Neural cell (in vitro differentiated cells): ENCODE measurements at regions not wholly inside any gene's neighbourhood (a gene's known extent, or its start where the extent isn't known, plus 50 kb on each side); places are given as distances from the start of the nearest gene placed in this dataset.
A peak's percentile ranks its signal among the peaks of the same experiment; 100 is the strongest.

Source experiments
- H2AFZ ChIP-seq: fragments of 200-600, 300-800 bp; sonication (generic), shearing (Covaris generic); 2 replicates; pipeline ENCODE4 v1.6.0; 2014; ENCODE audit warnings: low read depth, mild to moderate bottlenecking, antibody characterized with exemption, low read length, moderate library complexity
- H3F3A ChIP-seq: fragments of 200-600 bp; shearing (Covaris generic); 2 replicates; pipeline ENCODE4 v1.6.1; 2016; ENCODE audit warnings: mild to moderate bottlenecking, moderate library complexity, mixed read lengths, antibody characterized with exemption, low read length; ENCODE audit not compliant: insufficient read depth, poor library complexity, severe bottlenecking
- H3K27ac ChIP-seq: fragments of 200-600, 300-800 bp; sonication (generic), shearing (Covaris generic); 2 replicates; pipeline ENCODE4 v1.5.1; 2014; ENCODE audit warnings: mild to moderate bottlenecking, low read length, moderate library complexity
- H3K27me3 ChIP-seq: fragments of 300-800, 200-600 bp; sonication (generic), shearing (Covaris generic); 2 replicates; pipeline ENCODE4 v1.6.0; 2014; ENCODE audit warnings: mild to moderate bottlenecking, low read depth, low read length, moderate library complexity; ENCODE audit not compliant: insufficient read depth
- H3K36me3 ChIP-seq: fragments of 300-800, 200-600 bp; sonication (generic), shearing (Covaris generic); 2 replicates; pipeline ENCODE4 v1.5.1; 2014; ENCODE audit warnings: mild to moderate bottlenecking, antibody characterized with exemption, low read length, moderate library complexity; ENCODE audit not compliant: insufficient read depth
- H3K4me2 ChIP-seq: fragments of 300-800, 200-600 bp; sonication (generic), shearing (Covaris generic); 2 replicates; pipeline ENCODE4 v1.6.0; 2014; ENCODE audit warnings: mild to moderate bottlenecking, low read length
- H3K4me3 ChIP-seq: fragments of 300-800, 200-600 bp; sonication (generic), shearing (Covaris generic); 2 replicates; pipeline ENCODE4 v1.5.1; 2014; ENCODE audit warnings: mild to moderate bottlenecking, low read length, moderate library complexity
- H3K79me2 ChIP-seq: fragments of 200-600 bp; shearing (Covaris generic); replicated peaks from 2 replicates; pipeline ENCODE4 v1.6.0; 2014; ENCODE audit warnings: mild to moderate bottlenecking, low read length, moderate library complexity; ENCODE audit not compliant: insufficient read depth
- H3K9ac ChIP-seq: fragments of 300-800, 200-600 bp; sonication (generic), shearing (Covaris generic); 2 replicates; pipeline ENCODE4 v1.6.1; 2016; ENCODE audit warnings: mild to moderate bottlenecking, low read length, mixed read lengths
- H3K9me2 ChIP-seq: fragments of 200-600 bp; shearing (Covaris generic); 2 replicates; pipeline ENCODE4 v1.6.1; 2016; ENCODE audit warnings: mild to moderate bottlenecking, low read length, mixed read lengths; ENCODE audit not compliant: insufficient read depth
- H3K9me3 ChIP-seq: fragments of 200-600, 300-800 bp; sonication (generic), shearing (Covaris generic); 2 replicates; pipeline ENCODE4 v1.6.1; 2016; ENCODE audit warnings: mild to moderate bottlenecking, mixed run types, low read length, moderate library complexity, mixed read lengths
- H4K20me1 ChIP-seq: fragments of 200-600 bp; shearing (Covaris generic); 2 replicates; pipeline ENCODE4 v1.6.1; 2016; ENCODE audit warnings: mild to moderate bottlenecking, mixed run types; ENCODE audit not compliant: insufficient read depth
- CTCF ChIP-seq: fragments of 450-650 bp; IDR thresholded peaks from 2 replicates; pipeline ENCODE4 v1.5.1; 2014; ENCODE audit warnings: antibody characterized with exemption, mild to moderate bottlenecking, moderate library complexity; ENCODE audit not compliant: poor library complexity, severe bottlenecking
- EP300 ChIP-seq: fragments of 450-650 bp; conservative IDR thresholded peaks from 2 replicates; pipeline ENCODE4 v1.6.1; 2014; ENCODE audit warnings: antibody characterized with exemption, mild to moderate bottlenecking, moderate library complexity; ENCODE audit not compliant: poor library complexity, severe bottlenecking
- EZH2 ChIP-seq: fragments of 200-600, 300-800 bp; shearing (Covaris generic), sonication (generic); IDR thresholded peaks from 2 replicates; pipeline ENCODE4 v1.6.1; 2014; ENCODE audit warnings: antibody characterized with exemption, low read length, borderline replicate concordance, mild to moderate bottlenecking; ENCODE audit not compliant: insufficient read depth, poor library complexity, severe bottlenecking
- MXI1 ChIP-seq: fragments of 450-650 bp; conservative IDR thresholded peaks from 2 replicates; pipeline ENCODE4 v1.6.1; 2014; ENCODE audit warnings: antibody characterized with exemption, mild to moderate bottlenecking; ENCODE audit not compliant: poor library complexity, severe bottlenecking
- POLR2AphosphoS5 ChIP-seq: IDR thresholded peaks from 2 replicates; pipeline ENCODE4 v1.6.1; 2012
- RAD21 ChIP-seq: fragments of 450-650 bp; conservative IDR thresholded peaks from 2 replicates; pipeline ENCODE4 v1.6.1; 2014; ENCODE audit warnings: antibody characterized with exemption, mild to moderate bottlenecking, moderate library complexity
- REST ChIP-seq: IDR thresholded peaks from 2 replicates; pipeline ENCODE4 v1.6.1; 2012; ENCODE audit warnings: borderline replicate concordance
- SMC3 ChIP-seq: fragments of 450-650 bp; conservative IDR thresholded peaks from 2 replicates; pipeline ENCODE4 v1.6.1; 2014; ENCODE audit warnings: antibody characterized with exemption, mild to moderate bottlenecking, moderate library complexity; ENCODE audit not compliant: poor library complexity
- TAF1 ChIP-seq: IDR thresholded peaks from 2 replicates; pipeline ENCODE4 v1.6.1; 2012; ENCODE audit warnings: low read depth

- Histone ChIP-seq H3K27ac (no peak overlapping the region), H2AFZ (no peak overlapping the region), H3F3A (no peaks in the 10 kb centered on the region), H3K9me2 (no peaks in the 10 kb centered on the region), H4K20me1 (no peaks in the 10 kb centered on the region), H3K27me3 (no peaks in the 10 kb centered on the region), H3K79me2 (no peaks in the 10 kb centered on the region), H3K36me3 (no peaks in the 10 kb centered on the region), H3K9ac (no peak overlapping the region), H3K4me3 (no peak overlapping the region), H3K9me3 (no peaks in the 10 kb centered on the region), H3K4me2 (no peak overlapping the region)
- TF ChIP-seq CTCF (no peak), MXI1 (no peak), EZH2 (no peak), RAD21 (no peak), SMC3 (no peak), EP300 (no peak), TAF1 (no peak), POLR2AphosphoS5 (no peak), REST (no peak)
Observed at GRCh38 chr3:18888819-18889218, 259.5 kb upstream of the KCNH8 start.

- Histone ChIP-seq H3K9me2 (no peaks in the 10 kb centered on the region), H4K20me1 (no peaks in the 10 kb centered on the region), H2AFZ (no peak overlapping the region), H3K9ac (no peak overlapping the region), H3K4me3 (no peak overlapping the region), H3K9me3 (no peaks in the 10 kb centered on the region), H3F3A (no peaks in the 10 kb centered on the region), H3K27me3 (no peaks in the 10 kb centered on the region), H3K27ac (no peak overlapping the region), H3K79me2 (no peaks in the 10 kb centered on the region), H3K4me2 (no peak overlapping the region), H3K36me3 (no peaks in the 10 kb centered on the region)
- TF ChIP-seq CTCF (peak; percentile 21), REST (no peak), SMC3 (no peak), EP300 (no peak), POLR2AphosphoS5 (peak; percentile 55), TAF1 (no peak), MXI1 (no peak), EZH2 (no peak), RAD21 (no peak)
Observed at GRCh38 chr3:18888370-18888769, 259.9 kb upstream of the KCNH8 start.
